A549 (cell line): ENCODE measurements at regions not wholly inside any gene's neighbourhood (a gene's known extent, or its start where the extent isn't known, plus 50 kb on each side); places are given as distances from the start of the nearest gene placed in this dataset.
A peak's percentile ranks its signal among the peaks of the same experiment; 100 is the strongest.

ENCODE experiments used
- ATAC-seq, 2 experiments: fragments of 200-7000 bp in 1 of 2; fragments of >200 bp in 1 of 2; cut with Nextera tagmentation in 1 of 2; cut with Tn5 transposase in 1 of 2; 3 replicates each; pipeline versions ENCODE4 v1.8.0 to v1.9.1; 2018 to 2020; ENCODE audit warnings: mild to moderate bottlenecking in 1 of 2, moderate library complexity in 1 of 2
- CTCF ChIA-PET: fragments of 300-600 bp; sonication (Branson Sonifier 250); formaldehyde crosslinking; extraction: SDS; loops from one replicate; lab custom pipeline; 2021; ENCODE audit warnings: antibody characterized with exemption, inconsistent platforms; lab: Yijun Ruan, JAX
- POLR2A ChIA-PET: fragments of 350-600 bp; formaldehyde crosslinking; extraction: SDS; loops from one replicate; lab custom pipeline; 2021; ENCODE audit warnings: antibody characterized with exemption, inconsistent platforms; lab: Yijun Ruan, JAX
- DNase-seq, 2 experiments: peaks; one replicate each; pipeline versions ENCODE4 v3.0.0 to v3.0.0-alpha.2; 2011 to 2016; ENCODE audit warnings: low read depth in 1 of 2, low spot score in 1 of 2
- FAIRE-seq: peaks from 2 replicates; lab custom pipeline; 2011; peaks lifted over from hg19 to GRCh38; lab: Jason Lieb, UNC
- H3K27ac ChIP-seq, 2 experiments: fragments of >200 bp; sonication (Bioruptor Twin); formaldehyde crosslinking; 3 replicates each; pipeline ENCODE4 v1.5.1; 2016 to 2017
- H3K4me1 ChIP-seq: fragments of >200 bp; sonication (Bioruptor Twin); formaldehyde crosslinking; 3 replicates; pipeline ENCODE4 v1.6.1; 2016
- H3K4me2 ChIP-seq: fragments of >200 bp; sonication (Bioruptor Twin); formaldehyde crosslinking; 3 replicates; pipeline ENCODE4 v1.6.1; 2016
- H3K4me3 ChIP-seq: fragments of >200 bp; sonication (Bioruptor Twin); formaldehyde crosslinking; 3 replicates; pipeline ENCODE4 v1.5.1; 2016
- H3K9me3 ChIP-seq: fragments of >200 bp; sonication (Bioruptor Twin); formaldehyde crosslinking; 3 replicates; pipeline ENCODE4 v1.6.1; 2016
- CEBPB ChIP-seq, 2 experiments: fragments of >200 bp in 1 of 2; sonication (Bioruptor Twin) in 1 of 2; formaldehyde crosslinking in 1 of 2; IDR thresholded peaks; 2 replicates each; pipeline ENCODE4 v1.6.1; 2012 to 2016
- CHD2 ChIP-seq: fragments of 150-350 bp; IDR thresholded peaks from 2 replicates; pipeline ENCODE4 v1.6.1; 2014; ENCODE audit warnings: low read length; ENCODE audit not compliant: partially characterized antibody
- CTCF ChIP-seq: fragments of >200 bp; sonication (Bioruptor Twin); formaldehyde crosslinking; IDR thresholded peaks from 3 replicates; pipeline ENCODE4 v1.5.1; 2016
- EHF ChIP-seq: fragments of 250-450 bp; sonication (Bioruptor Pico); IDR thresholded peaks from 2 replicates; pipeline ENCODE4 v1.5.0; 2020; ENCODE audit warnings: mild to moderate bottlenecking
- EP300 ChIP-seq, 2 experiments: fragments of >200 bp; sonication (Bioruptor Twin); formaldehyde crosslinking; IDR thresholded peaks; 2 replicates in 1 of 2; 3 replicates in 1 of 2; pipeline ENCODE4 v1.6.1; 2016 to 2017
- FOSB ChIP-seq: fragments of 250-450 bp; sonication (Bioruptor Pico); IDR thresholded peaks from 2 replicates; pipeline ENCODE4 v1.5.0; 2020; ENCODE audit warnings: mild to moderate bottlenecking, moderate library complexity
- FOSL2 ChIP-seq, 2 experiments: fragments of 450-650 bp in 1 of 2; fragments of >200 bp in 1 of 2; sonication (Bioruptor Twin) in 1 of 2; formaldehyde crosslinking; IDR thresholded peaks; 2 replicates each; pipeline versions ENCODE4 v1.5.0 to v1.6.1; 2016 to 2020; ENCODE audit warnings: mild to moderate bottlenecking in 1 of 2, moderate library complexity in 1 of 2
- HDAC2 ChIP-seq: fragments of 200-600 bp; sonication (generic); IDR thresholded peaks from 2 replicates; pipeline ENCODE4 v1.6.1; 2016
- HEYL ChIP-seq: fragments of 250-450 bp; sonication (Bioruptor Pico); IDR thresholded peaks from 2 replicates; pipeline ENCODE4 v1.8.0; 2021; ENCODE audit warnings: mild to moderate bottlenecking, moderate library complexity
- HOXA7 ChIP-seq: fragments of 250-450 bp; sonication (Bioruptor Pico); IDR thresholded peaks from 2 replicates; pipeline ENCODE4 v1.5.0; 2020; ENCODE audit warnings: mild to moderate bottlenecking, moderate library complexity
- HOXB5 ChIP-seq: fragments of 250-450 bp; sonication (Bioruptor Pico); IDR thresholded peaks from 2 replicates; pipeline ENCODE4 v1.5.0; 2020; ENCODE audit warnings: mild to moderate bottlenecking, moderate library complexity
- JUNB ChIP-seq: fragments of >200 bp; sonication (Bioruptor Twin); formaldehyde crosslinking; IDR thresholded peaks from 2 replicates; pipeline ENCODE4 v1.6.1; 2016
- KDM1A ChIP-seq: fragments of 200-600 bp; sonication (generic); IDR thresholded peaks from 2 replicates; pipeline ENCODE4 v1.6.1; 2016; ENCODE audit warnings: low read depth, mild to moderate bottlenecking
- MAFK ChIP-seq: fragments of 450-650 bp; IDR thresholded peaks from 2 replicates; pipeline ENCODE4 v1.6.1; 2014; ENCODE audit not compliant: partially characterized antibody
- MAX ChIP-seq: IDR thresholded peaks from 2 replicates; pipeline ENCODE4 v1.6.1; 2012
- NPAS2 ChIP-seq: fragments of 250-450 bp; sonication (Bioruptor Pico); IDR thresholded peaks from 2 replicates; pipeline ENCODE4 v1.8.0; 2022; ENCODE audit warnings: mild to moderate bottlenecking, moderate library complexity, borderline replicate concordance
- PHF8 ChIP-seq: fragments of 200-600 bp; sonication (generic); IDR thresholded peaks from 2 replicates; pipeline ENCODE4 v1.6.1; 2016; ENCODE audit warnings: low read depth, mild to moderate bottlenecking, antibody characterized with exemption, moderate library complexity, borderline replicate concordance
- POLR2A ChIP-seq: IDR thresholded peaks from 2 replicates; pipeline ENCODE4 v1.6.1; 2012; ENCODE audit warnings: mild to moderate bottlenecking, low read length
- POLR2AphosphoS2 ChIP-seq: conservative IDR thresholded peaks from 2 replicates; pipeline ENCODE4 v1.6.1; 2012; ENCODE audit warnings: low read length, improper control_type of control experiment, inconsistent platforms
- RCOR1 ChIP-seq: fragments of 150-350 bp; IDR thresholded peaks from 2 replicates; pipeline ENCODE4 v1.6.1; 2014; ENCODE audit warnings: antibody characterized with exemption, low read length, low read depth
- SMC3 ChIP-seq: fragments of >200 bp; sonication (Bioruptor Twin); formaldehyde crosslinking; IDR thresholded peaks from 3 replicates; pipeline ENCODE4 v1.6.1; 2018; ENCODE audit warnings: inconsistent platforms
- USF2 ChIP-seq: fragments of 450-650 bp; IDR thresholded peaks from 2 replicates; pipeline ENCODE4 v1.6.1; 2014; ENCODE audit warnings: antibody characterized with exemption
- WGBS: methylation state at CpG from one replicate; pipeline ENCODE4 v1.1.6; 2017; ENCODE audit errors: missing lambda C conversion rate; 5-methylcytosine and 5-hydroxymethylcytosine counted together
- TF ChIP-seq, protein P1 (sequence below): fragments of 200-600 bp; sonication (generic); IDR thresholded peaks from 2 replicates; pipeline ENCODE4 v1.6.1; 2016; ENCODE audit warnings: antibody characterized with exemption, mild to moderate bottlenecking, moderate library complexity
- TF ChIP-seq, protein P2 (sequence below): fragments of 250-450 bp; sonication (Bioruptor Pico); IDR thresholded peaks from 2 replicates; pipeline ENCODE4 v1.5.0; 2021; ENCODE audit warnings: mild to moderate bottlenecking, moderate library complexity, borderline replicate concordance
- TF ChIP-seq, protein P3 (sequence below): fragments of >200 bp; sonication (Bioruptor Twin); formaldehyde crosslinking; IDR thresholded peaks from 3 replicates; pipeline ENCODE4 v1.6.1; 2016
- TF ChIP-seq, protein P4 (sequence below): fragments of >200 bp; sonication (Bioruptor Twin); formaldehyde crosslinking; IDR thresholded peaks from 2 replicates; pipeline ENCODE4 v1.6.1; 2016

DNA sequence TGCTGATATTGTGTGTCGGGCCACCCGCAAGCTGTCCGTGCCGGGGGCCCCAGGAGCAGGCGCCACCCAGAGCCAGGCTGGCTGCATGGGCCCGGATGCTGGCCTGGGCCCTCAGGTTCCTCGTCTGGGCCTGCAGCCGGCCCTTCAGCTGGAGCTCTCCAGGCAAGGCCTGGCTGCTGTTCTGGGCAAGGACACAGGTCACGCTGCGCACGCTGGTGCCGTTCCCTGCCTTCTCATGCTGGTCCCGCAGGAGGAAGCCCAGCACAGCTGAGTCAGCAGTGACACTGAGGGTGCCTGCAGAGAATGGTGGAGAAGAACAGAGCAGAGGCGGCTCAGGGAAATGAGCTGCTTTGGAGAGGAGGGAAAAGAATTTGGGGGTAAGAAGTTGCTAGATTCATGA lies 79.9 kb downstream of the RMI2 start:
- FAIRE-seq (no peak), ATAC-seq (no peak), DNase-seq (no peak)
- TF ChIP-seq MAFK = peak; percentile 14
- TF ChIP-seq, protein P1, sequence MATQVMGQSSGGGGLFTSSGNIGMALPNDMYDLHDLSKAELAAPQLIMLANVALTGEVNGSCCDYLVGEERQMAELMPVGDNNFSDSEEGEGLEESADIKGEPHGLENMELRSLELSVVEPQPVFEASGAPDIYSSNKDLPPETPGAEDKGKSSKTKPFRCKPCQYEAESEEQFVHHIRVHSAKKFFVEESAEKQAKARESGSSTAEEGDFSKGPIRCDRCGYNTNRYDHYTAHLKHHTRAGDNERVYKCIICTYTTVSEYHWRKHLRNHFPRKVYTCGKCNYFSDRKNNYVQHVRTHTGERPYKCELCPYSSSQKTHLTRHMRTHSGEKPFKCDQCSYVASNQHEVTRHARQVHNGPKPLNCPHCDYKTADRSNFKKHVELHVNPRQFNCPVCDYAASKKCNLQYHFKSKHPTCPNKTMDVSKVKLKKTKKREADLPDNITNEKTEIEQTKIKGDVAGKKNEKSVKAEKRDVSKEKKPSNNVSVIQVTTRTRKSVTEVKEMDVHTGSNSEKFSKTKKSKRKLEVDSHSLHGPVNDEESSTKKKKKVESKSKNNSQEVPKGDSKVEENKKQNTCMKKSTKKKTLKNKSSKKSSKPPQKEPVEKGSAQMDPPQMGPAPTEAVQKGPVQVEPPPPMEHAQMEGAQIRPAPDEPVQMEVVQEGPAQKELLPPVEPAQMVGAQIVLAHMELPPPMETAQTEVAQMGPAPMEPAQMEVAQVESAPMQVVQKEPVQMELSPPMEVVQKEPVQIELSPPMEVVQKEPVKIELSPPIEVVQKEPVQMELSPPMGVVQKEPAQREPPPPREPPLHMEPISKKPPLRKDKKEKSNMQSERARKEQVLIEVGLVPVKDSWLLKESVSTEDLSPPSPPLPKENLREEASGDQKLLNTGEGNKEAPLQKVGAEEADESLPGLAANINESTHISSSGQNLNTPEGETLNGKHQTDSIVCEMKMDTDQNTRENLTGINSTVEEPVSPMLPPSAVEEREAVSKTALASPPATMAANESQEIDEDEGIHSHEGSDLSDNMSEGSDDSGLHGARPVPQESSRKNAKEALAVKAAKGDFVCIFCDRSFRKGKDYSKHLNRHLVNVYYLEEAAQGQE = no peak
- Histone ChIP-seq H3K27ac (no peak overlapping the region), H3K4me2 (no peak overlapping the region), H3K4me3 (no peak overlapping the region), H3K4me1 (0 out of 3 replicates have a peak, but pooled peaks cover 3% of the 10 kb centered on the region), H3K9me3 (no peaks in the 10 kb centered on the region)
- ChIA-PET POLR2A (no interaction called here), CTCF (interaction anchor here (1.1 to 4.6 kb wide), 7 partner anchors 9 to 30 kb away, joined by 3 to 25 read pairs (median 4); no protein-coding TSS in a partner anchor)
- WGBS = 83% methylated on average over 10 of the region's 14 CpGs

GRCh38 chr16:11428623-11428953 lies 83.3 kb downstream of the RMI2 start:
- FAIRE-seq = no peak
- CTCF ChIA-PET = interaction anchor here (1.1 kb wide), 1 partner anchor 21 kb away, joined by 3 read pairs; no protein-coding TSS in a partner anchor

GRCh38 chr16:11429123-11429522 lies 83.9 kb downstream of the RMI2 start:
- WGBS = 71% methylated on average over 6 of the region's 6 CpGs
- ChIA-PET CTCF (interaction anchor here (1.1 kb wide), 1 partner anchor 21 kb away, joined by 3 read pairs; no protein-coding TSS in a partner anchor), POLR2A (no interaction called here)
- DNase-seq = no peak
- FAIRE-seq = no peak
- Histone ChIP-seq H3K4me2 (no peak overlapping the region), H3K9me3 (peaks cover 7% of the 10 kb centered on the region; the same call in 1 of the 3 replicates), H3K4me1 (0 out of 3 replicates have a peak, but pooled peaks cover 3% of the 10 kb centered on the region), H3K4me3 (no peak overlapping the region), H3K27ac (no peak overlapping the region)
- no peak for ATAC-seq
- TF ChIP-seq, protein P2, sequence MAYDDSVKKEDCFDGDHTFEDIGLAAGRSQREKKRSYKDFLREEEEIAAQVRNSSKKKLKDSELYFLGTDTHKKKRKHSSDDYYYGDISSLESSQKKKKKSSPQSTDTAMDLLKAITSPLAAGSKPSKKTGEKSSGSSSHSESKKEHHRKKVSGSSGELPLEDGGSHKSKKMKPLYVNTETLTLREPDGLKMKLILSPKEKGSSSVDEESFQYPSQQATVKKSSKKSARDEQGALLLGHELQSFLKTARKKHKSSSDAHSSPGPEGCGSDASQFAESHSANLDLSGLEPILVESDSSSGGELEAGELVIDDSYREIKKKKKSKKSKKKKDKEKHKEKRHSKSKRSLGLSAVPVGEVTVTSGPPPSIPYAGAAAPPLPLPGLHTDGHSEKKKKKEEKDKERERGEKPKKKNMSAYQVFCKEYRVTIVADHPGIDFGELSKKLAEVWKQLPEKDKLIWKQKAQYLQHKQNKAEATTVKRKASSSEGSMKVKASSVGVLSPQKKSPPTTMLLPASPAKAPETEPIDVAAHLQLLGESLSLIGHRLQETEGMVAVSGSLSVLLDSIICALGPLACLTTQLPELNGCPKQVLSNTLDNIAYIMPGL (CRISPR knock-in tag) = no peak
- no peak for TF ChIP-seq HOXA7 (CRISPR knock-in tag)
- no peak for TF ChIP-seq SMC3
- TF ChIP-seq KDM1A = no peak
- TF ChIP-seq, protein P3, sequence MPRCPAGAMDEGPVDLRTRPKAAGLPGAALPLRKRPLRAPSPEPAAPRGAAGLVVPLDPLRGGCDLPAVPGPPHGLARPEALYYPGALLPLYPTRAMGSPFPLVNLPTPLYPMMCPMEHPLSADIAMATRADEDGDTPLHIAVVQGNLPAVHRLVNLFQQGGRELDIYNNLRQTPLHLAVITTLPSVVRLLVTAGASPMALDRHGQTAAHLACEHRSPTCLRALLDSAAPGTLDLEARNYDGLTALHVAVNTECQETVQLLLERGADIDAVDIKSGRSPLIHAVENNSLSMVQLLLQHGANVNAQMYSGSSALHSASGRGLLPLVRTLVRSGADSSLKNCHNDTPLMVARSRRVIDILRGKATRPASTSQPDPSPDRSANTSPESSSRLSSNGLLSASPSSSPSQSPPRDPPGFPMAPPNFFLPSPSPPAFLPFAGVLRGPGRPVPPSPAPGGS = no peak
- TF ChIP-seq HEYL (CRISPR knock-in tag) = no peak
- no peak for TF ChIP-seq POLR2A
- TF ChIP-seq, protein P4, sequence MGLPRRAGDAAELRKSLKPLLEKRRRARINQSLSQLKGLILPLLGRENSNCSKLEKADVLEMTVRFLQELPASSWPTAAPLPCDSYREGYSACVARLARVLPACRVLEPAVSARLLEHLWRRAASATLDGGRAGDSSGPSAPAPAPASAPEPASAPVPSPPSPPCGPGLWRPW = no peak
- no peak for TF ChIP-seq EHF (CRISPR knock-in tag)
- no peak for TF ChIP-seq FOSB (CRISPR knock-in tag)

More at GRCh38 chr16:11428623-11428953, 83.3 kb downstream of the RMI2 start:
- POLR2A ChIA-PET = no interaction called here
- no peak for DNase-seq
- Histone ChIP-seq H3K9me3 (peaks cover 7% of the 10 kb centered on the region; the same call in 1 of the 3 replicates), H3K4me2 (no peak overlapping the region), H3K4me3 (no peak overlapping the region), H3K4me1 (0 out of 3 replicates have a peak, but pooled peaks cover 3% of the 10 kb centered on the region)
- no peak for ATAC-seq
- WGBS = 67% methylated on average over 4 of the region's 4 CpGs
- TF ChIP-seq CEBPB (IDR thresholded peaks at IDR 0.05) = no peak
- no peak for TF ChIP-seq USF2
- no peak for TF ChIP-seq JUNB
- TF ChIP-seq PHF8 = no peak
- TF ChIP-seq MAX = no peak
- no peak for TF ChIP-seq CHD2
- no peak for TF ChIP-seq HOXB5
- no peak for TF ChIP-seq CTCF
- TF ChIP-seq POLR2AphosphoS2 = no peak
- TF ChIP-seq HDAC2 = no peak
- TF ChIP-seq MAFK = no peak
- TF ChIP-seq EP300 (IDR thresholded peaks at IDR 0.05) = no peak
- no peak for TF ChIP-seq RCOR1
- TF ChIP-seq NPAS2 (CRISPR knock-in tag) = no peak
- no peak for TF ChIP-seq FOSL2 (IDR thresholded peaks at IDR 0.05)
- TF ChIP-seq FOSL2 (CRISPR knock-in tag; IDR thresholded peaks at IDR 0.05) = no peak
- TF ChIP-seq, all 56 proteins: peak for 0
- H3K27ac ChIP-seq = no peak overlapping the region
